ENCODE measurements at regions not wholly inside any gene's neighbourhood (a gene's known extent, or its start where the extent isn't known, plus 50 kb on each side); places are given as distances from the start of the nearest gene placed in this dataset.
A peak's percentile ranks its signal among the peaks of the same experiment; 100 is the strongest.

GRCh38 chr3:163562625-163563024, 1515.7 kb downstream of the SI start:
- CTCF ChIA-PET = no interaction called here
- TF ChIP-seq CTCF (conservative IDR thresholded peaks at IDR 0.05; ENCODE audit: low read depth, low read length) = no peak
- no peak for TF ChIP-seq EZH2 (IDR thresholded peaks at IDR 0.05; ENCODE audit: borderline replicate concordance, low read depth, low read length, poor library complexity, severe bottlenecking)
- no peaks in the 10 kb centered on the region for H3K36me3 ChIP-seq (ENCODE audit: insufficient read depth, low read length, poor library complexity, severe bottlenecking)
- H3K27me3 ChIP-seq (replicated peaks; ENCODE audit: insufficient read depth, low read depth, low read length, poor library complexity) = no peaks in the 10 kb centered on the region
- intact Hi-C loops (cut with micrococcal nuclease; ENCODE audit: unreplicated experiment) = no loop called here
- no peak overlapping the region for H3K27ac ChIP-seq (ENCODE audit: low read depth, low read length, poor library complexity, severe bottlenecking)
- no TSS peak for BruUV-seq (replicated peaks)
- no peak overlapping the region for H3K4me3 ChIP-seq (ENCODE audit: low read depth, low read length, poor library complexity, severe bottlenecking)
- POLR2A ChIA-PET (ENCODE audit: low non-redundant PET) = no interaction called here
- no peaks in the 10 kb centered on the region for H3K4me1 ChIP-seq (ENCODE audit: insufficient read depth, low read length, poor library complexity, severe bottlenecking)
- DNase-seq (ENCODE audit: low spot score) = no peak
- peaks cover 9% of the 10 kb centered on the region for H3K9me3 ChIP-seq (ENCODE audit: low read depth, low read length, poor library complexity, severe bottlenecking)

- intact Hi-C loops (cut with micrococcal nuclease; ENCODE audit: unreplicated experiment) = no loop called here
- Histone ChIP-seq H3K4me3 (ENCODE audit: low read depth, low read length, poor library complexity, severe bottlenecking) (no peak overlapping the region), H3K9me3 (ENCODE audit: low read depth, low read length, poor library complexity, severe bottlenecking) (peaks cover 9% of the 10 kb centered on the region), H3K4me1 (ENCODE audit: insufficient read depth, low read length, poor library complexity, severe bottlenecking) (no peaks in the 10 kb centered on the region), H3K36me3 (ENCODE audit: insufficient read depth, low read length, poor library complexity, severe bottlenecking) (no peaks in the 10 kb centered on the region), H3K27me3 (replicated peaks; ENCODE audit: insufficient read depth, low read depth, low read length, poor library complexity) (no peaks in the 10 kb centered on the region), H3K27ac (ENCODE audit: low read depth, low read length, poor library complexity, severe bottlenecking) (no peak overlapping the region)
- ChIA-PET CTCF (no interaction called here), POLR2A (ENCODE audit: low non-redundant PET) (no interaction called here)
- no TSS peak for BruUV-seq (replicated peaks)
- DNase-seq (ENCODE audit: low spot score) = peak; percentile 24
- TF ChIP-seq EZH2 (IDR thresholded peaks at IDR 0.05; ENCODE audit: borderline replicate concordance, low read depth, low read length, poor library complexity, severe bottlenecking) (no peak), CTCF (conservative IDR thresholded peaks at IDR 0.05; ENCODE audit: low read depth, low read length) (no peak)
These were observed 1517.1 kb downstream of the SI start for GRCh38 chr3:163561151-163561550.

- CTCF ChIA-PET = no interaction called here
- no TSS peak for BruUV-seq (replicated peaks)
These were observed 1517.8 kb downstream of the SI start for GRCh38 chr3:163560459-163560858.

More at GRCh38 chr3:163560459-163560858, 1517.8 kb downstream of the SI start:
- H3K9me3 ChIP-seq (ENCODE audit: low read depth, low read length, poor library complexity, severe bottlenecking) = peaks cover 9% of the 10 kb centered on the region
- intact Hi-C loops (cut with micrococcal nuclease; ENCODE audit: unreplicated experiment) = no loop called here
- no peak overlapping the region for H3K27ac ChIP-seq (ENCODE audit: low read depth, low read length, poor library complexity, severe bottlenecking)
- H3K4me1 ChIP-seq (ENCODE audit: insufficient read depth, low read length, poor library complexity, severe bottlenecking) = no peaks in the 10 kb centered on the region
- no peak overlapping the region for H3K4me3 ChIP-seq (ENCODE audit: low read depth, low read length, poor library complexity, severe bottlenecking)
- POLR2A ChIA-PET (ENCODE audit: low non-redundant PET) = interaction anchor here (0.6 kb wide), 1 partner anchor 538 kb away, joined by 4 read pairs; no protein-coding TSS in a partner anchor
- TF ChIP-seq EZH2 (IDR thresholded peaks at IDR 0.05; ENCODE audit: borderline replicate concordance, low read depth, low read length, poor library complexity, severe bottlenecking) (no peak), CTCF (conservative IDR thresholded peaks at IDR 0.05; ENCODE audit: low read depth, low read length) (no peak)
- H3K36me3 ChIP-seq (ENCODE audit: insufficient read depth, low read length, poor library complexity, severe bottlenecking) = no peaks in the 10 kb centered on the region
- no peaks in the 10 kb centered on the region for H3K27me3 ChIP-seq (replicated peaks; ENCODE audit: insufficient read depth, low read depth, low read length, poor library complexity)
- no peak for DNase-seq (ENCODE audit: low spot score)

Measured in A673 (cell line).